ENCODE measurements at regions not wholly inside any gene's neighbourhood (a gene's known extent, or its start where the extent isn't known, plus 50 kb on each side); places are given as distances from the start of the nearest gene placed in this dataset.

DNA sequence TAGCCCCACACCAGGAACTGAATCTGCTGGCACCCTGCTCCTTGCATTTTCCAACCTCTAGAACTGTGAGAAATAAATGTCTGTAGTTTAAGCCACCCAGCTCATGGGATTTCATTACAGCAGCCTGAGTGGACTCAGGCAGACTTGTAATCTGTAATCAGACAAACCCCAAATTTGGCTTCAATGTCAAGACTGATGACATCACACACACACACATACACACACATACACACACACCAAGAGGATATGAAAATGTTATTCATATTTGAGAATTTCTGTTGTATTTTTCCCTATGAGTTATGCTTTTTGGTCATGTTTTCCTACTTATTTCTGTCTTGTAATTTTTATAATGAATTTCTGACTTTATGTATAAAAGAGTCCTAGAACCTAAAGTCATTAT, 83.8 kb upstream of the GLI2 start:
- TF ChIP-seq CTCF (IDR thresholded peaks at IDR 0.05 in 2 of 3, conservative IDR thresholded peaks at IDR 0.05 in 1 of 3; ENCODE audit: insufficient read depth in 2 of 3, low read depth in 1 of 3, low read length in 3 of 3), result no peak
- no peak for TF ChIP-seq ZBTB1 (CRISPR knock-in tag; IDR thresholded peaks at IDR 0.05; ENCODE audit: borderline replicate concordance, low read depth)
- no peak for TF ChIP-seq NFYB (IDR thresholded peaks at IDR 0.05; ENCODE audit: extremely low read depth, insufficient read length)
- TF ChIP-seq SMC3 (conservative IDR thresholded peaks at IDR 0.05; ENCODE audit: insufficient read depth, low read depth, low read length), result no peak
- no peak for TF ChIP-seq HCFC1 (IDR thresholded peaks at IDR 0.05; ENCODE audit: low read depth, low read length)
- TF ChIP-seq SMARCA4 (IDR thresholded peaks at IDR 0.05), result no peak
- TF ChIP-seq USF2 (CRISPR knock-in tag; IDR thresholded peaks at IDR 0.05), result no peak
